C1 segment of cervical spinal cord (tissue), 14 donors: ENCODE measurements at regions not wholly inside any gene's neighbourhood (a gene's known extent, or its start where the extent isn't known, plus 50 kb on each side); places are given as distances from the start of the nearest gene placed in this dataset.
A peak's percentile ranks its signal among the peaks of the same experiment; 100 is the strongest.
"Not testable (repeated sequence)": the region's sequence is repeated elsewhere in the genome, so short reads cannot be mapped to it uniquely, and the experiment has no call there.

ENCODE experiments used
- DNase-seq, 14 donors: peaks; one replicate each; lab custom pipeline; 2025; lab: John Stamatoyannopoulos, UW

- not testable (repeated sequence) for DNase-seq
Measured at GRCh38 chr3:125791021-125791420, 178.0 kb upstream of the ROPN1B start.

GRCh38 chr3:125810010-125810409, 159.0 kb upstream of the ROPN1B start:
- DNase-seq: not testable (repeated sequence)

GRCh38 chr3:125822175-125822574, 146.8 kb upstream of the ROPN1B start:
- not testable (repeated sequence) for DNase-seq

GRCh38 chr3:125831005-125831750, 137.8 kb upstream of the ROPN1B start:
- not testable (repeated sequence) for DNase-seq

GRCh38 chr3:125835562-125835961, 133.4 kb upstream of the ROPN1B start:
- not testable (repeated sequence) for DNase-seq

- not testable (repeated sequence) for DNase-seq
Measured at GRCh38 chr3:125836011-125836551, 132.9 kb upstream of the ROPN1B start.

- DNase-seq: not testable (repeated sequence)
Measured at GRCh38 chr3:125836786-125837185, 132.2 kb upstream of the ROPN1B start.

GRCh38 chr3:125838857-125839256, 130.1 kb upstream of the ROPN1B start:
- not testable (repeated sequence) for DNase-seq

GRCh38 chr3:125840465-125840864, 128.5 kb upstream of the ROPN1B start:
- DNase-seq: not testable (repeated sequence)

- DNase-seq: not testable (repeated sequence)
Measured at GRCh38 chr3:125847966-125848365, 121.0 kb upstream of the ROPN1B start.

- not testable (repeated sequence) for DNase-seq
Measured at GRCh38 chr3:125855006-125855405, 114.0 kb upstream of the ROPN1B start.

- not testable (repeated sequence) for DNase-seq
Measured at GRCh38 chr3:125860547-125860946, 108.4 kb upstream of the ROPN1B start.

GRCh38 chr3:125862841-125863254, 106.1 kb upstream of the ROPN1B start:
- not testable (repeated sequence) for DNase-seq

GRCh38 chr3:125864532-125864931, 104.4 kb upstream of the ROPN1B start:
- not testable (repeated sequence) for DNase-seq

- peak in 13 of 14 donors; percentile 0 to 58 (median 12) for DNase-seq
Measured at GRCh38 chr3:125886006-125886405, 83.0 kb upstream of the ROPN1B start.

GRCh38 chr3:125899181-125899580, 69.8 kb upstream of the ROPN1B start:
- not testable (repeated sequence) for DNase-seq

- DNase-seq: not testable (repeated sequence)
Measured at GRCh38 chr3:125901473-125901872, 67.5 kb upstream of the ROPN1B start.

GRCh38 chr3:125903780-125904455, 65.1 kb upstream of the ROPN1B start:
- not testable (repeated sequence) for DNase-seq

- not testable (repeated sequence) for DNase-seq
Measured at GRCh38 chr3:125907279-125907678, 61.7 kb upstream of the ROPN1B start.

- DNase-seq: not testable (repeated sequence)
Measured at GRCh38 chr3:125910851-125911250, 58.1 kb upstream of the ROPN1B start.

- peak in 1 of 14 donors; percentile 35 for DNase-seq
Measured at GRCh38 chr3:125914608-125915436, 54.2 kb upstream of the ROPN1B start.

- DNase-seq: peak in 4 of 14 donors; percentile 38 to 56 (median 51)
Measured at GRCh38 chr3:125915437-125915787, 53.6 kb upstream of the ROPN1B start.
